ENCODE measurements at regions not wholly inside any gene's neighbourhood (a gene's known extent, or its start where the extent isn't known, plus 50 kb on each side); places are given as distances from the start of the nearest gene placed in this dataset.

- ATAC-seq (ENCODE audit: low read depth): no peak
- H3K27ac ChIP-seq (ENCODE audit: insufficient read depth, low read length): no peak overlapping the region
These were observed 67.8 kb upstream of the ITGA11 start for GRCh38 chr15:68499620-68500312.

More at GRCh38 chr15:68499620-68500312, 67.8 kb upstream of the ITGA11 start:
- Histone ChIP-seq H3K14ac (replicated peaks; ENCODE audit: low read depth, low read length) (peak overlapping the region; percentile 49; the same call in 1 of the 2 replicates), H2AK9ac (replicated peaks; ENCODE audit: low read depth, low read length, poor library complexity) (no peak overlapping the region), H4K8ac (ENCODE audit: low read depth in 2 of 2, low read length in 2 of 2) (no peak overlapping the region), H3K9me3 (ENCODE audit: control insufficient read depth, insufficient read depth, low read length) (no peaks in the 10 kb centered on the region), H3K79me1 (ENCODE audit: low read depth in 1 of 2, low read length in 2 of 2) (no peaks in the 10 kb centered on the region), H3K56ac (ENCODE audit: extremely low read depth, insufficient read depth, low read length) (no peak overlapping the region), H3K9ac (ENCODE audit: low read depth, low read length) (no peak overlapping the region), H4K20me1 (ENCODE audit: insufficient read depth, low read length) (no peaks in the 10 kb centered on the region), H3K4me3 (ENCODE audit: insufficient read depth, low read depth, low read length) (no peak overlapping the region), H4K91ac (ENCODE audit: insufficient read depth, low read depth, low read length) (no peak overlapping the region), H3K27me3 (ENCODE audit: control insufficient read depth, insufficient read depth, low read length) (peaks cover 7% of the 10 kb centered on the region), H3K18ac (ENCODE audit: low read depth, low read length) (no peak overlapping the region), H2BK5ac (ENCODE audit: low read depth, low read length, poor library complexity, severe bottlenecking) (no peak overlapping the region), H2BK120ac (ENCODE audit: low read depth, low read length) (no peak overlapping the region), H2BK15ac (ENCODE audit: low read depth, low read length) (no peak overlapping the region), H2BK20ac (ENCODE audit: low read depth, low read length) (no peak overlapping the region; the same call in 1 of the 2 replicates), H3K4me2 (ENCODE audit: low read depth, low read length) (no peak overlapping the region), H3K9me1 (ENCODE audit: insufficient read depth, low read length) (peaks cover 6% of the 10 kb centered on the region; the same call in 1 of the 2 replicates), H3K36me3 (ENCODE audit: control insufficient read depth, insufficient read depth, low read length) (no peaks in the 10 kb centered on the region), H4K5ac (ENCODE audit: low read depth, low read length) (no peak overlapping the region), H3K4ac (ENCODE audit: low read depth, low read length) (peak overlapping the region; percentile 23), H2AK5ac (ENCODE audit: low read depth, low read length) (peak overlapping the region; percentile 54; the same call in 1 of the 2 replicates), H3K23ac (ENCODE audit: low read depth, low read length) (no peak overlapping the region; the same call in 1 of the 2 replicates), H3K4me1 (ENCODE audit: control insufficient read depth, insufficient read depth, low read length) (peaks cover 6% of the 10 kb centered on the region), H2AFZ (replicated peaks; ENCODE audit: low read length, poor library complexity) (no peak overlapping the region)
- ChIA-PET CTCF (no interaction called here), POLR2A (ENCODE audit: unreplicated experiment) (no interaction called here)
- no peak for TF ChIP-seq RFX5 (IDR thresholded peaks at IDR 0.05; ENCODE audit: low read depth, low read length)
- peak; percentile 69 for TF ChIP-seq USF2 (IDR thresholded peaks at IDR 0.05; ENCODE audit: low read depth, low read length)
- no peak for TF ChIP-seq RAD21 (IDR thresholded peaks at IDR 0.05; ENCODE audit: low read length)
- no peak for DNase-seq
- in situ Hi-C loops (cut with MboI; ENCODE audit: low sequenced_read_pairs): no loop called here
- intact Hi-C loops (cut with micrococcal nuclease): no loop called here
- no TSS peak for BruUV-seq (replicated peaks)
- dilution Hi-C loops (cut with HindIII; ENCODE audit: low sequenced_read_pairs, unreplicated experiment): no loop called here
- no CpG with 5 or more reads among the region's 5 CpGs for WGBS, 2 experiments (ENCODE audit: extremely low coverage in 2 of 2, insufficient read length in 1 of 2)

Measured in IMR-90 (cell line).